ENCODE measurements at regions not wholly inside any gene's neighbourhood (a gene's known extent, or its start where the extent isn't known, plus 50 kb on each side); places are given as distances from the start of the nearest gene placed in this dataset.

GRCh38 chr7:157473051-157473569 lies 136.3 kb downstream of the DNAJB6 start:
- Histone ChIP-seq H3K27me3 (ENCODE audit: insufficient read depth, poor library complexity, severe bottlenecking) (peaks cover 5% of the 10 kb centered on the region), H3K4me3 (replicated peaks; ENCODE audit: insufficient read depth, low read length) (no peak overlapping the region), H3K27ac (replicated peaks) (no peak overlapping the region)
- no peak for DNase-seq (ENCODE audit: low read depth in 1 of 2, low spot score in 1 of 2)
- TF ChIP-seq CTCF (IDR thresholded peaks at IDR 0.05; ENCODE audit: insufficient read depth, low read length) (no peak), POLR2AphosphoS5 (IDR thresholded peaks at IDR 0.05; ENCODE audit: low read depth) (no peak), SPI1 (IDR thresholded peaks at IDR 0.05; ENCODE audit: borderline replicate concordance, low read depth) (no peak), GABPA (IDR thresholded peaks at IDR 0.05; ENCODE audit: low read depth) (no peak), REST (IDR thresholded peaks at IDR 0.05; ENCODE audit: insufficient replicate concordance, low read depth) (no peak)

GRCh38 chr7:157474685-157475084 lies 137.9 kb downstream of the DNAJB6 start:
- Histone ChIP-seq H3K27ac (replicated peaks) (no peak overlapping the region), H3K4me3 (replicated peaks; ENCODE audit: insufficient read depth, low read length) (no peak overlapping the region), H3K27me3 (ENCODE audit: insufficient read depth, poor library complexity, severe bottlenecking) (peaks cover 5% of the 10 kb centered on the region)
- peak in 1 of 2 experiments; percentile 20 for DNase-seq (ENCODE audit: low read depth in 1 of 2, low spot score in 1 of 2)
- TF ChIP-seq GABPA (IDR thresholded peaks at IDR 0.05; ENCODE audit: low read depth) (no peak), CTCF (IDR thresholded peaks at IDR 0.05; ENCODE audit: insufficient read depth, low read length) (peak; percentile 24)

- Histone ChIP-seq H3K4me3 (replicated peaks; ENCODE audit: insufficient read depth, low read length) (no peak overlapping the region), H3K27ac (replicated peaks) (no peak overlapping the region), H3K27me3 (ENCODE audit: insufficient read depth, poor library complexity, severe bottlenecking) (peaks cover 5% of the 10 kb centered on the region)
- TF ChIP-seq SPI1 (IDR thresholded peaks at IDR 0.05; ENCODE audit: borderline replicate concordance, low read depth), result no peak
- no peak for TF ChIP-seq REST (IDR thresholded peaks at IDR 0.05; ENCODE audit: insufficient replicate concordance, low read depth)
- TF ChIP-seq POLR2AphosphoS5 (IDR thresholded peaks at IDR 0.05; ENCODE audit: low read depth), result no peak
- no peak for TF ChIP-seq CTCF (IDR thresholded peaks at IDR 0.05; ENCODE audit: insufficient read depth, low read length)
- TF ChIP-seq GABPA (IDR thresholded peaks at IDR 0.05; ENCODE audit: low read depth), result no peak
- DNase-seq (ENCODE audit: low read depth in 1 of 2, low spot score in 1 of 2), result no peak
These were observed 138.3 kb downstream of the DNAJB6 start for GRCh38 chr7:157475095-157475494.

- TF ChIP-seq CTCF (IDR thresholded peaks at IDR 0.05; ENCODE audit: insufficient read depth, low read length), result no peak
- TF ChIP-seq REST (IDR thresholded peaks at IDR 0.05; ENCODE audit: insufficient replicate concordance, low read depth), result no peak
- no peak for TF ChIP-seq GABPA (IDR thresholded peaks at IDR 0.05; ENCODE audit: low read depth)
- no peak for TF ChIP-seq SPI1 (IDR thresholded peaks at IDR 0.05; ENCODE audit: borderline replicate concordance, low read depth)
- no peak overlapping the region for H3K27ac ChIP-seq (replicated peaks)
- H3K4me3 ChIP-seq (replicated peaks; ENCODE audit: insufficient read depth, low read length), result no peak overlapping the region
- DNase-seq (ENCODE audit: low read depth in 1 of 2, low spot score in 1 of 2), result no peak
- peaks cover 5% of the 10 kb centered on the region for H3K27me3 ChIP-seq (ENCODE audit: insufficient read depth, poor library complexity, severe bottlenecking)
These were observed 138.8 kb downstream of the DNAJB6 start for GRCh38 chr7:157475601-157476000.

Measured in HL-60 (cell line).